ENCODE measurements at regions not wholly inside any gene's neighbourhood (a gene's known extent, or its start where the extent isn't known, plus 50 kb on each side); places are given as distances from the start of the nearest gene placed in this dataset.

- no peak for TF ChIP-seq EZH2 (IDR thresholded peaks at IDR 0.05; ENCODE audit: borderline replicate concordance, insufficient read depth, low read length, poor library complexity, severe bottlenecking)
- TF ChIP-seq CTCF (IDR thresholded peaks at IDR 0.05; ENCODE audit: poor library complexity, severe bottlenecking), result no peak
- no peak for TF ChIP-seq TAF1 (IDR thresholded peaks at IDR 0.05; ENCODE audit: low read depth)
- TF ChIP-seq POLR2AphosphoS5 (IDR thresholded peaks at IDR 0.05), result no peak
- TF ChIP-seq RAD21 (conservative IDR thresholded peaks at IDR 0.05), result no peak
- no peak for TF ChIP-seq EP300 (conservative IDR thresholded peaks at IDR 0.05; ENCODE audit: poor library complexity, severe bottlenecking)
- TF ChIP-seq, protein P1, sequence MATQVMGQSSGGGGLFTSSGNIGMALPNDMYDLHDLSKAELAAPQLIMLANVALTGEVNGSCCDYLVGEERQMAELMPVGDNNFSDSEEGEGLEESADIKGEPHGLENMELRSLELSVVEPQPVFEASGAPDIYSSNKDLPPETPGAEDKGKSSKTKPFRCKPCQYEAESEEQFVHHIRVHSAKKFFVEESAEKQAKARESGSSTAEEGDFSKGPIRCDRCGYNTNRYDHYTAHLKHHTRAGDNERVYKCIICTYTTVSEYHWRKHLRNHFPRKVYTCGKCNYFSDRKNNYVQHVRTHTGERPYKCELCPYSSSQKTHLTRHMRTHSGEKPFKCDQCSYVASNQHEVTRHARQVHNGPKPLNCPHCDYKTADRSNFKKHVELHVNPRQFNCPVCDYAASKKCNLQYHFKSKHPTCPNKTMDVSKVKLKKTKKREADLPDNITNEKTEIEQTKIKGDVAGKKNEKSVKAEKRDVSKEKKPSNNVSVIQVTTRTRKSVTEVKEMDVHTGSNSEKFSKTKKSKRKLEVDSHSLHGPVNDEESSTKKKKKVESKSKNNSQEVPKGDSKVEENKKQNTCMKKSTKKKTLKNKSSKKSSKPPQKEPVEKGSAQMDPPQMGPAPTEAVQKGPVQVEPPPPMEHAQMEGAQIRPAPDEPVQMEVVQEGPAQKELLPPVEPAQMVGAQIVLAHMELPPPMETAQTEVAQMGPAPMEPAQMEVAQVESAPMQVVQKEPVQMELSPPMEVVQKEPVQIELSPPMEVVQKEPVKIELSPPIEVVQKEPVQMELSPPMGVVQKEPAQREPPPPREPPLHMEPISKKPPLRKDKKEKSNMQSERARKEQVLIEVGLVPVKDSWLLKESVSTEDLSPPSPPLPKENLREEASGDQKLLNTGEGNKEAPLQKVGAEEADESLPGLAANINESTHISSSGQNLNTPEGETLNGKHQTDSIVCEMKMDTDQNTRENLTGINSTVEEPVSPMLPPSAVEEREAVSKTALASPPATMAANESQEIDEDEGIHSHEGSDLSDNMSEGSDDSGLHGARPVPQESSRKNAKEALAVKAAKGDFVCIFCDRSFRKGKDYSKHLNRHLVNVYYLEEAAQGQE (IDR thresholded peaks at IDR 0.05; ENCODE audit: borderline replicate concordance), result no peak
Measured at GRCh38 chr12:87814625-87815024, 214.6 kb downstream of the C12orf50 start.

All from neural cell (in vitro differentiated cells).